GM18861 (cell line): ENCODE measurements at regions not wholly inside any gene's neighbourhood (a gene's known extent, or its start where the extent isn't known, plus 50 kb on each side); places are given as distances from the start of the nearest gene placed in this dataset.
"Not testable (repeated sequence)": the region's sequence is repeated elsewhere in the genome, so short reads cannot be mapped to it uniquely, and the experiment has no call there.

Experiments used
- ATAC-seq: cut with Tn5 transposase; IDR thresholded peaks from one replicate; pipeline ENCODE4 v1.9.1; 2021; ENCODE audit not compliant: unreplicated experiment

DNA sequence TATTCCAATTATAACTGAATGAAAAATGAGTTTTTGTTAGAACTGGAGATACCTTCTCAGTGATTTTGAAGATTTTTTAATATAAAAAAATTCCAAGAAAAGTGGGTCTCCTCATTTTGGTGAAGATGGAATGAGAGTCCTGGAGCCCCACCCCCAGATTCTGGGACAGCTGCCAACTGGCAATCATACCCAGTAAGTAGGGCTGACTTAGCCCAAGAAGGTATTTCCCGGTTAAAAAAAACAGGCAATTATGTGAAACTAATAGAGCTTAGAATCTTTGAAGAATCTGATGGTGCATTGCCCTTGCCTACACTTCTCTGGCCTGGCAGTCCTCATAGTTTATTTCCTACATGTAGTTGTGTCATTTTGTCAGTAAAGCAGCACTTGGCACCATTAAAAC is 52.8 kb upstream of the VWDE start:
- no peak for ATAC-seq

DNA sequence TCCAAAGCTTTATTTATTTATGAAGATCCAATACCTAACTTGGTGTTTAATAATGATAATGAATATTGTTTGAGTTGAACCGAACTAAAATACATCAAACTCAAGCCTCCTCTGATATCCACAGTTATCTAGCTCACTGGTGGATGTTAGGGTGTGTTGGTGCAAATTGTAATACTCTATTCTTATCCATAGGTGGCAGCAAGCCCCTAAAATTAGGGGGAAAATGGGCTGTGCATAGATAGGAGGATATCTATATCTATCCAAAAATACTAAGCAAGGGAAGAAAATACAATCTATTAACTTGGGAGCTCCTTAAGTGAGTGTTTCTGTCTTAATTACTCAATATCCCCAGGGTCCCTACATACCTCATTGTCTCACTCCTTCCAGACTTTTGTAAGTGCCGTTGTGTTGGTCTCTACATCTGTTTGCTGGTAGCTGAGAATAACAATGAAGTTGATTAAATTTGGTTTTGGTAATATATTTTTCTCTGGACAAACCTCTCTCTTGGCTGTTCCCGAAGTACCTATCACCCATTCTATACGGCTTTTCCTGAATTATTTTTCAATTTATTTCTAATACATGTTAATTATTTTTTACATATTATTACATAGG is 55.0 kb upstream of the VWDE start:
- ATAC-seq, result peak; percentile 98

DNA sequence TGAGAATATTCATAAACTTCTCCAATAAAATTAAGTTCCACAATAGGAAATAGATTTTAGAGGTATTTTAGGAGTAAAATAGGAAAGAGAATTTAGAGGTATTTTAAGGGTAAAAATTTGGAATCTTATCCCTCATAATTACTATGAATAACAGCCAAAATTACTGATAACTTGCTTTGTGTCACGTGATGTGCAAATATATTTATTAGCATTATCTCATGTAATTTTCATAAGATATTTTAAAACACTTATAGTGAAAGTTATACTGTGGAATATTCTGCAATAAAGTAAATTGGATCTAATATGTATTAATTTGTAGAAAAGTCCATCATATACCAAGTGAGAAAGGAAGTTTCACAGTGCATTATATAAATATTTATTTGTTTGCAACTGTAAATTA is 64.2 kb upstream of the VWDE start:
- no peak for ATAC-seq

GRCh38 chr7:12469568-12469967 is 65.9 kb upstream of the VWDE start:
- ATAC-seq, result no peak

GRCh38 chr7:12470930-12471329 is 67.3 kb upstream of the VWDE start:
- no peak for ATAC-seq

- ATAC-seq, result no peak
Measured at GRCh38 chr7:12474035-12474434, 70.4 kb upstream of the VWDE start.

- no peak for ATAC-seq
Measured at GRCh38 chr7:12475362-12476063, 71.8 kb upstream of the VWDE start.

DNA sequence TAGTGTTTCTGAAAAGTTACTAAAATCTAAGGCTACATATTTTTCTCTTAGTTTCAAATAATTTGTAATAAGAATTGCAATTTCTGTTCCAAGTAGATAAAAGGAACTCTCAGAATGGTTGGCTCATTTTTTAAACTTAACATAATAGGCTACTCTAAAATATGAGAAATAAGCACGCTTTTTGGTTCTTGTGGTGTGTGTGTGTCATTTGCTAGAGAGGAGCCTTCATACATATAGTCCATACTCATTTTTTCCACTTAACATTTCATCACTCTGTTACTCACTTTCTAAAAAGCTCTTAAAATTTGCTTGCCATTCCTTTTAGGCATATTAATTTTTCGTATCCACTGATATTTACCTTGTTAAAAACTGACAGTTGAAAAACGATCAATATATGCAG is 74.0 kb upstream of the VWDE start:
- ATAC-seq, result no peak

DNA sequence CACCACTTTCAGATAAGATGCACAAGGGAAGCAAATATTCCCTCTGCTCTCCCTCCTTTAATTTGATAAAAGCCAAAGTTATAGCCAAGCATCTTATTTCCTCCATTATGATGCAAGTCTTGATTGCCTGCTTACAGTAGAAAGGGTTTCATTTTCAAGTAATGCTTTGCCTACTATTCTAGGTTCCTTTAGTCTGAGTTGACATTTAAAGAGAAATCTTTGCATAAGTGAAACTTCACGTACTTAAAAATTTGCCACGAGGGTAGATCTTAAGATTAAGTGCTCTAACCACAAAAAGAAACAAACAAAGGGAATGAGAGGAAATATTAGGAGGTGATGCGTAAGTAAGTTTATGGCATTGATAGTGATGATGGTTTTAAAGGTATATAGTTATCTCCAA is 78.1 kb upstream of the VWDE start:
- ATAC-seq, result peak; percentile 95

GRCh38 chr7:12485845-12486244 is 82.2 kb upstream of the VWDE start:
- ATAC-seq, result no peak

- ATAC-seq, result no peak
Measured at GRCh38 chr7:12488341-12488740, 82.2 kb upstream of the SCIN start.

- peak; percentile 63 for ATAC-seq
Measured at GRCh38 chr7:12490107-12490688, 80.3 kb upstream of the SCIN start.

DNA sequence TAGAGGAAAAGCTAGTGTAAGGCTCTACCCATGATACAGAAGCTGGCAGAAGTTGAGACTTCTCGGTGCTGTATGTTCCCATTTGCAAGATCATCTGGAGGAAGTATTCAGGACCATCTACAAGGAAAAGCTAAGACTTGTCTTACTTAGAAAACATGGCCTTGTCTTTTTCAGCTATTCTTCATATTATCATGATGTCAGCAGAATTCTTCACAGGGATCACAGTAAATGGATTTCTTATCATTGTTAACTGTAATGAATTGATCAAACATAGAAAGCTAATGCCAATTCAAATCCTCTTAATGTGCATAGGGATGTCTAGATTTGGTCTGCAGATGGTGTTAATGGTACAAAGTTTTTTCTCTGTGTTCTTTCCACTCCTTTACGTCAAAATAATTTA is 79.6 kb upstream of the SCIN start:
- ATAC-seq, result no peak

DNA sequence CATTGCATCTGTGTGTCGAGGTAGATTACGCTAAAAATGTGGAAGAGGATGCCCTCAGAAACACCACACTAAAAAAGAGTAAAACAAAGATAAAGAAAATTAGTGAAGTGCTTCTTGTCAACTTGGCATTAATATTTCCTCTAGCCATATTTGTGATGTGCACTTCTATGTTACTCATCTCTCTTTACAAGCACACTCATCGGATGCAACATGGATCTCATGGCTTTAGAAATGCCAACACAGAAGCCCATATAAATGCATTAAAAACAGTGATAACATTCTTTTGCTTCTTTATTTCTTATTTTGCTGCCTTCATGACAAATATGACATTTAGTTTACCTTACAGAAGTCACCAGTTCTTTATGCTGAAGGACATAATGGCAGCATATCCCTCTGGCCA is 79.0 kb upstream of the SCIN start:
- no peak for ATAC-seq

GRCh38 chr7:12493407-12493806 is 77.1 kb upstream of the SCIN start:
- ATAC-seq, result no peak

DNA sequence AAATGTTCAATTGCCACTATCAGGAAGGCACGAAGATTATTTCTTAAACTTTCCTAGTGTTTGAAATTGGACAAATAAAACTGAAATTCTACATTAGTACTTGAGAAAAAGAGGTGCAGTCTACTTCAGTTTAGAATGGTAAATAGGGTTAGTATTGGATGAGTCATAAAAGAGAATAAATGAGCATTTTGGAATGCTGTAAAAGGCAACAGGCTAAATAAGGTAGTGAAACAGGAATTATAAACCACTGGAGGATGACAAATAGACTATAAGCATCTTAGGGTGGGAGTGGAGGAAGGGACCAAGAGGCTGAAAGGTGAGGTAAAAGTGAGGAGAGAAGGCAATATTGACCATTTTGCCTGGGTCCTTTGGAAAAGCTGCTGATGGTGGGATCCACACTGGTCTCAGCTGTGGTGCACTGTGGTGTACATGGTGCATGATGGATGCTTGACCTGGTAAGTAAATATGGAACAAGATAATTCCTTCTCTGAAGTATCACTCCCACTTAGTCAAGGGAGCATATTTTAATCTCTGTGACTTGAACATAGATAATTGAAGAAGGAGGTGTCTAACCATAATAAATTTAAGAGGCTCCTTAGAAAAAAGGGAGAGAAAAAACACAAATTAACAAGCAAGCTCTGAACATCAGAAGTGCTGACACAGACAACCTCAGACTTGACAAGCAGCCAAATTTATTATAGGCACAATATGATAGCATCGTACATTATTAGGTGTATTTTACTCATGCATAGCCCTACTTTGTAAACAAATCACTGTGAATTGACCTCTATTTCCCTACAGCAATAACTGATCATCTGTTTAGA is 76.4 kb upstream of the SCIN start:
- no peak for ATAC-seq

GRCh38 chr7:12494687-12495024 is 75.9 kb upstream of the SCIN start:
- ATAC-seq, result no peak

- ATAC-seq, result not testable (repeated sequence)
Measured at GRCh38 chr7:12496901-12497674, 73.4 kb upstream of the SCIN start.

DNA sequence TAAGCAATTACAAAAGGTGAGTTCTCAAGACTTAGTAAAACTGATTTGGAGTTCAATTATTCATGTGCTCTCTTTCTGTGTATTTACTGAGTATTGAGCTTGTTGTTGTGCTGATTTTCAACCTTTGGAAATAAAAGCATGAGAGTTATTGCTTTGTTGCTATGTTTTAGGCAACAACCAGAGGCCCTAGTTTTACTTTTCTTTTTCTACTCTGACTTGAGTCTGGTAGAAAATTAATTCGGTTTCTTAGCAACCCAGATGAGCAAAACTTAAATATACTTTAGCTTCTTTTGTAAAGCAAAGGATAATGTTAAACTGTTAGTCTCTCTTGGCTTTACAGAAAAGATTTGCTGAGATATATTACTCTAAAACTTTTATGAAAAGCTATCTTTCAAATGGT is 66.4 kb upstream of the SCIN start:
- ATAC-seq, result peak; percentile 82

GRCh38 chr7:12508005-12508404 is 62.5 kb upstream of the SCIN start:
- ATAC-seq, result no peak

DNA sequence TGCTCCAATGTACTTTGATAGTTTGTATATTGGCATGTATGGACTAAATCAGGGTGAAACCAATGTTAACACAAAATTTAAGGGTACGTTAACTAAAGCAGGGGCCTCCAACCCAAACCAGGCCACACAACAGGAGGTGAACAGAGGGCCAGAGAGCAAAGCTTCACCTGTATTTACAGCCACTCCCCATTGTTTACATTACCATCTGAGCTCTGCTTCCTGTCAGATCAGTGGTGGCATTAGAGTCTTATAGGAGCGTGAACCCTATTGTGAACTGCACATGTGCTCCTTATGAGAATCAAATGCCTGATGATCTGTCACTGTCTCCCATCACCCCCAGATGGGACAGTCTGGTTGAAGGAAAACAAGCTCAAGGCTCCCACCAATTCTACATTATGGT is 62.0 kb upstream of the SCIN start:
- no peak for ATAC-seq
